H9 (cell line): ENCODE measurements at regions not wholly inside any gene's neighbourhood (a gene's known extent, or its start where the extent isn't known, plus 50 kb on each side); places are given as distances from the start of the nearest gene placed in this dataset.

ENCODE experiments used
- DNase-seq: peaks from one replicate; pipeline ENCODE4 v3.0.0-alpha.2; 2017
- H2AFZ ChIP-seq: one replicate; pipeline ENCODE4 v1.6.1; 2013; ENCODE audit warnings: mild to moderate bottlenecking, low read length, control low read depth, moderate library complexity
- H2AK5ac ChIP-seq: 2 replicates; pipeline ENCODE4 v1.6.1; 2013; ENCODE audit warnings: low read length, control low read depth, mixed read lengths; ENCODE audit not compliant: insufficient read length
- H2BK120ac ChIP-seq: one replicate; pipeline ENCODE4 v1.6.1; 2013; ENCODE audit warnings: low read depth, mild to moderate bottlenecking, low read length, control low read depth, inconsistent platforms; ENCODE audit not compliant: poor library complexity, severe bottlenecking
- H2BK12ac ChIP-seq: 2 replicates; pipeline ENCODE4 v1.6.1; 2013; ENCODE audit warnings: low read length, control low read depth, mixed read lengths, low read depth; ENCODE audit not compliant: insufficient read length
- H2BK15ac ChIP-seq: 2 replicates; pipeline ENCODE4 v1.6.1; 2013; ENCODE audit warnings: low read depth, low read length, control low read depth
- H2BK20ac ChIP-seq: one replicate; pipeline ENCODE4 v1.6.1; 2013; ENCODE audit warnings: low read depth, mild to moderate bottlenecking, low read length, control low read depth, inconsistent platforms; ENCODE audit not compliant: poor library complexity, severe bottlenecking
- H2BK5ac ChIP-seq: 2 replicates; pipeline ENCODE4 v1.6.1; 2013; ENCODE audit warnings: low read length, control low read depth, mixed read lengths; ENCODE audit not compliant: insufficient read length
- H3K14ac ChIP-seq: 2 replicates; pipeline ENCODE4 v1.6.1; 2013; ENCODE audit warnings: low read length, control low read depth; ENCODE audit not compliant: insufficient read depth
- H3K18ac ChIP-seq: 2 replicates; pipeline ENCODE4 v1.6.1; 2013; ENCODE audit warnings: low read depth, mild to moderate bottlenecking, mixed read lengths, low read length, control low read depth; ENCODE audit not compliant: insufficient read length
- H3K23ac ChIP-seq: 2 replicates; pipeline ENCODE4 v1.6.1; 2013; ENCODE audit warnings: low read length, control low read depth, mixed read lengths, low read depth; ENCODE audit not compliant: insufficient read length
- H3K23me2 ChIP-seq: 2 replicates; pipeline ENCODE4 v1.6.1; 2013; ENCODE audit warnings: low read depth, mild to moderate bottlenecking, mixed read lengths, low read length, control low read depth; ENCODE audit not compliant: insufficient read length, poor library complexity, severe bottlenecking
- H3K27ac ChIP-seq: 2 replicates; pipeline ENCODE4 v1.5.1; 2013; ENCODE audit warnings: low read length, control low read depth, mixed read lengths, low read depth; ENCODE audit not compliant: insufficient read length
- H3K27me3 ChIP-seq: 2 replicates; pipeline ENCODE4 v1.6.1; 2013; ENCODE audit warnings: low read length, control low read depth, inconsistent platforms; ENCODE audit not compliant: insufficient read depth
- H3K4ac ChIP-seq: 2 replicates; pipeline ENCODE4 v1.6.1; 2013; ENCODE audit warnings: low read depth, mild to moderate bottlenecking, control low read depth, inconsistent platforms, low read length, moderate library complexity
- H3K4me1 ChIP-seq: 2 replicates; pipeline ENCODE4 v1.6.1; 2013; ENCODE audit warnings: low read length, control low read depth, inconsistent platforms; ENCODE audit not compliant: insufficient read depth
- H3K4me2 ChIP-seq: 2 replicates; pipeline ENCODE4 v1.6.1; 2013; ENCODE audit warnings: low read length, control low read depth, mixed read lengths; ENCODE audit not compliant: insufficient read length, insufficient read depth
- H3K56ac ChIP-seq: 2 replicates; pipeline ENCODE4 v1.6.1; 2013; ENCODE audit warnings: low read depth, mild to moderate bottlenecking, mixed read lengths, low read length, control low read depth; ENCODE audit not compliant: insufficient read length
- H3K79me1 ChIP-seq: 2 replicates; pipeline ENCODE4 v1.6.1; 2013; ENCODE audit warnings: low read depth, mild to moderate bottlenecking, moderate library complexity, low read length, control low read depth, inconsistent platforms; ENCODE audit not compliant: insufficient read depth, poor library complexity, severe bottlenecking
- H3K79me2 ChIP-seq: 2 replicates; pipeline ENCODE4 v1.6.1; 2013; ENCODE audit warnings: low read length, control low read depth, inconsistent platforms; ENCODE audit not compliant: insufficient read depth
- H3K9ac ChIP-seq: 2 replicates; pipeline ENCODE4 v1.6.1; 2013; ENCODE audit warnings: low read length, control low read depth, mixed read lengths; ENCODE audit not compliant: insufficient read length; ENCODE audit errors: extremely low read depth
- H3K9me3 ChIP-seq: one replicate; pipeline ENCODE4 v1.6.1; 2013; ENCODE audit warnings: low read depth, low read length, inconsistent platforms; ENCODE audit not compliant: control insufficient read depth
- H3T11ph ChIP-seq: one replicate; pipeline ENCODE4 v1.6.1; 2013; ENCODE audit warnings: mild to moderate bottlenecking, low read length, control low read depth, inconsistent platforms
- H4K20me1 ChIP-seq: one replicate; pipeline ENCODE4 v1.6.1; 2013; ENCODE audit not compliant: control insufficient read depth, insufficient read length, insufficient read depth
- H4K5ac ChIP-seq: 2 replicates; pipeline ENCODE4 v1.6.1; 2013; ENCODE audit warnings: low read depth, mild to moderate bottlenecking, mixed read lengths, low read length, control low read depth; ENCODE audit not compliant: insufficient read length
- H4K8ac ChIP-seq: replicated peaks from 2 replicates; pipeline ENCODE4 v1.6.1; 2013; ENCODE audit warnings: low read length, control low read depth, mixed read lengths, low read depth; ENCODE audit not compliant: insufficient read length
- H4K91ac ChIP-seq: 2 replicates; pipeline ENCODE4 v1.6.1; 2013; ENCODE audit warnings: low read depth, mild to moderate bottlenecking, moderate library complexity, mixed read lengths, low read length, control low read depth; ENCODE audit not compliant: insufficient read length
- H3K27ac Mint-ChIP-seq, 3 experiments: 2 replicates in 2 of 3; 3 replicates in 1 of 3; pipeline ENCODE4 v1.8.0; 2020 to 2021; ENCODE audit warnings: mixed read lengths in 3 of 3, mild to moderate bottlenecking in 1 of 3, moderate library complexity in 1 of 3
- H3K27me3 Mint-ChIP-seq: 2 replicates; pipeline ENCODE4 v1.8.0; 2021; ENCODE audit warnings: low read depth, mild to moderate bottlenecking, moderate library complexity, mixed read lengths
- H3K36me3 Mint-ChIP-seq, 3 experiments: 2 replicates in 2 of 3; 3 replicates in 1 of 3; pipeline ENCODE4 v1.8.0; 2020 to 2021; ENCODE audit warnings: low read depth in 3 of 3, mixed read lengths in 3 of 3; ENCODE audit not compliant: insufficient read depth in 1 of 3
- H3K4me1 Mint-ChIP-seq, 2 experiments: 2 replicates each; pipeline ENCODE4 v1.8.0; 2020; ENCODE audit warnings: mixed read lengths in 2 of 2
- H3K4me3 Mint-ChIP-seq, 2 experiments: 2 replicates in 1 of 2; 3 replicates in 1 of 2; pipeline ENCODE4 v1.8.0; 2020 to 2021; ENCODE audit warnings: mild to moderate bottlenecking in 2 of 2, mixed read lengths in 2 of 2, moderate library complexity in 1 of 2
- H3K9me3 Mint-ChIP-seq, 2 experiments: 2 replicates in 1 of 2; 3 replicates in 1 of 2; pipeline ENCODE4 v1.8.0; 2020; ENCODE audit warnings: mild to moderate bottlenecking in 2 of 2, mixed read lengths in 2 of 2, moderate library complexity in 1 of 2
- CTCF ChIP-seq: fragments of 200-600 bp; sonication (generic); conservative IDR thresholded peaks from 3 replicates; pipeline ENCODE4 v1.8.0; 2021; ENCODE audit warnings: antibody characterized with exemption, mild to moderate bottlenecking
- WGBS: extraction: QIAGEN DNeasy Blood & Tissue Kit; methylation state at CpG from one replicate; pipeline ENCODE4 v1.1.7; 2013; ENCODE audit warnings: missing lambda C conversion rate, low lambda C conversion rate, mixed read lengths; ENCODE audit not compliant: insufficient read length; ENCODE audit errors: extremely low coverage; 5-methylcytosine and 5-hydroxymethylcytosine counted together

GRCh38 chr4:129581305-129581704 lies 485.4 kb downstream of the C4orf33 start:
- H3K4me1 Mint-ChIP-seq: peaks cover 4 to 11% of the 10 kb centered on the region in 2 experiments; a peak in 3 of 4 replicates
- peaks cover 6 to 8% of the 10 kb centered on the region in 2 experiments for H3K9me3 Mint-ChIP-seq
- no peaks in the 10 kb centered on the region for H3K4me1 ChIP-seq

More at GRCh38 chr4:129581305-129581704, 485.4 kb downstream of the C4orf33 start:
- Mint-ChIP-seq H3K27ac (no peak overlapping the region), H3K36me3 (peaks cover 0 to 10% (median 3%) of the 10 kb centered on the region in 3 experiments; a peak in 4 of 7 replicates), H3K4me3 (no peak overlapping the region), H3K27me3 (no peaks in the 10 kb centered on the region)
- H3K56ac ChIP-seq: no peak overlapping the region
- H2BK120ac ChIP-seq: no peak overlapping the region
- no peak overlapping the region for H3K23ac ChIP-seq
- H3K4me2 ChIP-seq: no peak overlapping the region
- H3K18ac ChIP-seq: no peak overlapping the region
- H3K9ac ChIP-seq: no peak overlapping the region
- H3K27me3 ChIP-seq: no peaks in the 10 kb centered on the region
- no peak overlapping the region for H2AFZ ChIP-seq
- no peak overlapping the region for H4K8ac ChIP-seq
- no peak overlapping the region for H3K27ac ChIP-seq
- no peak for TF ChIP-seq CTCF
- H2BK12ac ChIP-seq: no peak overlapping the region
- no peak overlapping the region for H3K14ac ChIP-seq
- no peak overlapping the region for H2BK5ac ChIP-seq
- H2AK5ac ChIP-seq: no peak overlapping the region
- DNase-seq: no peak
- no peaks in the 10 kb centered on the region for H3K79me1 ChIP-seq
- H3K9me3 ChIP-seq: no peaks in the 10 kb centered on the region
- WGBS: no CpG with 5 or more reads among the region's 1 CpG
- no peak overlapping the region for H2BK20ac ChIP-seq
- H2BK15ac ChIP-seq: no peak overlapping the region
- no peak overlapping the region for H4K5ac ChIP-seq
- no peaks in the 10 kb centered on the region for H3K79me2 ChIP-seq
- H4K20me1 ChIP-seq: no peaks in the 10 kb centered on the region
- no peak overlapping the region for H3T11ph ChIP-seq
- no peak overlapping the region for H4K91ac ChIP-seq
- no peaks in the 10 kb centered on the region for H3K23me2 ChIP-seq
- H3K4ac ChIP-seq: no peak overlapping the region
